Neural crest cell (in vitro differentiated cells): ENCODE measurements at regions not wholly inside any gene's neighbourhood (a gene's known extent, or its start where the extent isn't known, plus 50 kb on each side); places are given as distances from the start of the nearest gene placed in this dataset.

ENCODE experiments used
- DNase-seq: peaks from one replicate; pipeline ENCODE4 v3.0.0; 2021; ENCODE audit warnings: low read depth, mixed read lengths, low spot score
- H3K27ac Mint-ChIP-seq: one replicate; pipeline ENCODE4 v1.8.0; 2021; ENCODE audit warnings: mild to moderate bottlenecking, mixed read lengths; ENCODE audit not compliant: unreplicated experiment
- H3K27me3 Mint-ChIP-seq: 2 replicates; pipeline ENCODE4 v1.8.0; 2021; ENCODE audit warnings: low read depth, mild to moderate bottlenecking, mixed read lengths
- H3K36me3 Mint-ChIP-seq: 2 replicates; pipeline ENCODE4 v1.8.0; 2021; ENCODE audit warnings: low read depth, mild to moderate bottlenecking, mixed read lengths
- H3K4me1 Mint-ChIP-seq: 2 replicates; pipeline ENCODE4 v1.8.0; 2021; ENCODE audit warnings: mixed read lengths
- H3K4me3 Mint-ChIP-seq: one replicate; pipeline ENCODE4 v1.8.0; 2021; ENCODE audit warnings: mild to moderate bottlenecking, mixed read lengths
- H3K9me3 Mint-ChIP-seq: 2 replicates; pipeline ENCODE4 v1.8.0; 2021; ENCODE audit warnings: mixed read lengths
- TF ChIP-seq, protein P1 (sequence below): fragments of 200-600 bp; sonication (generic); conservative IDR thresholded peaks from 2 replicates; pipeline ENCODE4 v1.5.0; 2021; ENCODE audit warnings: antibody characterized with exemption, mild to moderate bottlenecking

DNA sequence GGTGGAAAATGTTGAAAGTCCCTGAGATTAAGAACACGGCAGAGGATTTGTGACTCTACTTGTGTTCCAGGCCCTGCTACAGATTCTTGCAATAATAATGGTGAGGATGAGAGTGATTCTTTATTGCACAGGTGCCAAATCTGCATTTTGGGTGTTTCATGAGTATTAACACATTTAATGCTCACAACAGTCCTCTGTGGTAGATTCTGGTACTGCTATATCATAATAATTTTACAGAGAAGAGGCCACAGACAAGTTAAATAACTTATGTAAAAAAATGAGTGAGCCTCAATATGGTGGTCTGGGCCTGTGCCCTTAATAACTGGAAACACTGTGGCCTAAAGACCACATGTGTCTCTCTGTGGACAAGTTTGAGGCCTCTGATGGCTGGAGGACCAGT, 124.3 kb downstream of the C4orf33 start:
- no peak overlapping the region for H3K4me3 Mint-ChIP-seq
- H3K9me3 Mint-ChIP-seq, result no peaks in the 10 kb centered on the region
- H3K27ac Mint-ChIP-seq, result no peak overlapping the region
- no peaks in the 10 kb centered on the region for H3K36me3 Mint-ChIP-seq
- no peaks in the 10 kb centered on the region for H3K27me3 Mint-ChIP-seq
- no peak for DNase-seq
- peaks cover 4% of the 10 kb centered on the region for H3K4me1 Mint-ChIP-seq
- TF ChIP-seq, protein P1, sequence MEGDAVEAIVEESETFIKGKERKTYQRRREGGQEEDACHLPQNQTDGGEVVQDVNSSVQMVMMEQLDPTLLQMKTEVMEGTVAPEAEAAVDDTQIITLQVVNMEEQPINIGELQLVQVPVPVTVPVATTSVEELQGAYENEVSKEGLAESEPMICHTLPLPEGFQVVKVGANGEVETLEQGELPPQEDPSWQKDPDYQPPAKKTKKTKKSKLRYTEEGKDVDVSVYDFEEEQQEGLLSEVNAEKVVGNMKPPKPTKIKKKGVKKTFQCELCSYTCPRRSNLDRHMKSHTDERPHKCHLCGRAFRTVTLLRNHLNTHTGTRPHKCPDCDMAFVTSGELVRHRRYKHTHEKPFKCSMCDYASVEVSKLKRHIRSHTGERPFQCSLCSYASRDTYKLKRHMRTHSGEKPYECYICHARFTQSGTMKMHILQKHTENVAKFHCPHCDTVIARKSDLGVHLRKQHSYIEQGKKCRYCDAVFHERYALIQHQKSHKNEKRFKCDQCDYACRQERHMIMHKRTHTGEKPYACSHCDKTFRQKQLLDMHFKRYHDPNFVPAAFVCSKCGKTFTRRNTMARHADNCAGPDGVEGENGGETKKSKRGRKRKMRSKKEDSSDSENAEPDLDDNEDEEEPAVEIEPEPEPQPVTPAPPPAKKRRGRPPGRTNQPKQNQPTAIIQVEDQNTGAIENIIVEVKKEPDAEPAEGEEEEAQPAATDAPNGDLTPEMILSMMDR, result no peak

DNA sequence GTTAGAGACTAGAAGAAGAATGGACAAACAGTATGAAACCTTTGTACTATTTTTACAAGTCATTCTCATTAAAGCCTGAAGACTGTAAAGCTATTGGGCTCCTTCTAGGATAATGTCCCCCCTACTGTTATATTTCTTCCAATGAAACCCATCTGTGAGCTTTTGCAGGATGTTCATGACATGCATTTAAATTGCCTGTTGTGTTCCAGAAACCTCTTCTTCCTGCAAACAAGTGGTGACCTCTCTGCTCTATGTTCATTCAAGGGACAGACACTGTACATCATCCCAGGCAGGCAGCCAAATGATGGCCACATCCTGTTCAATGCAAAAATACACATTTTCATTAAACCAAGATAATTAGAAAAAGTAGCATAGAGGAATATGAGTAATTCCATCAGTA, 128.0 kb downstream of the C4orf33 start:
- no peak overlapping the region for H3K4me3 Mint-ChIP-seq
- no peaks in the 10 kb centered on the region for H3K9me3 Mint-ChIP-seq
- no peak overlapping the region for H3K27ac Mint-ChIP-seq
- DNase-seq, result no peak
- peaks cover 4% of the 10 kb centered on the region for H3K4me1 Mint-ChIP-seq
- H3K36me3 Mint-ChIP-seq, result no peaks in the 10 kb centered on the region
- TF ChIP-seq, protein P1, result no peak
- no peaks in the 10 kb centered on the region for H3K27me3 Mint-ChIP-seq

DNA sequence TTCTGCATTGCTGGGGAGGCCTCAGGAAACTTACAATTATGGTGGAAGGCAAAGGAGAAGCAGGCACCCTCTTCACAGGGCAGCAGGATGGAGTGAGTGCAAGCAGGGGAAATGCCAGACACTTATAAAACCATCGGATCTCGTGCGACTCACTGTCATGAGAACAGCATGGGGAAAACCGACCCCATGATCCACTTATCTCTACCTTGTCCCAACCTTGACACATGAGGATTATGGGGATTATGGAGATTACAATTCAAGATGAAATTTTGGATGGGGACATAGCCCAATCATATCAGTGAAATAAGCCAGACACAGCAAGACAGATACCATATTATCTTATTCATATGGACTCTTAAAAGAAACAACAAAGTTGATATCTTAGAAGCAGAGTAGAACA, 134.9 kb downstream of the C4orf33 start:
- TF ChIP-seq, protein P1, result no peak
- Mint-ChIP-seq H3K36me3 (no peaks in the 10 kb centered on the region), H3K4me1 (no peaks in the 10 kb centered on the region), H3K27me3 (no peaks in the 10 kb centered on the region), H3K4me3 (no peak overlapping the region), H3K27ac (no peak overlapping the region), H3K9me3 (no peaks in the 10 kb centered on the region)
- DNase-seq, result no peak

DNA sequence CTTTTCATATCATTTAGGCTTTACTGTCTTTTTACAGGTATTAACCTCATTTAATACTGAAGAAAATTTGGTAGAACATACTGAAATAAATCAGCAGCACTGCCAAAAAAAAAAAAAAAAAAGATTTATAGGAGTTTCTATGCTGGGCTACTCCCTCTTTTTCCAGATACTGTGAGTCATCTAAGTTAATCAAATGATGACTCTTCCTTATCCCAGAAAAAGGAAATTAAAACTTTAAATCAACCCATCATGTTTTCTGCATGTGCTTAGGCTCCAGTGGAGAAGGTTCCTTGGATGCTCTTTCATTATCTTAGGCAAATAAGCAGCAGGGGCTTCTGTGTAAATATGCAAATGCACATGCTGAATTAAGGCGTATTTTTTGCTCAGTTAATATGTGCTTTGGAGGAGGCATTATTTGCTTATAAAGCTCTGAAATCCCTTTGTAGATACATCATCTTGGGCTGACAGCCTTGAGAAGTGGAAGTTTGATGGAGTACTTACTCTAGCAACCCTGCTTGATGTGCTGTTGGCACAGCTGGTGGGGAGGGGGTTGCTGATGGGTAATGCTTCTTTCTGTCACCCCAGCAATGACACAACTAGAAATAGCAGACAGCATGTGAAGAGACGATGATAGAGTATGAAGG, 136.1 kb downstream of the C4orf33 start:
- no peak for DNase-seq
- Mint-ChIP-seq H3K4me3 (no peak overlapping the region), H3K27ac (no peak overlapping the region), H3K27me3 (no peaks in the 10 kb centered on the region), H3K9me3 (no peaks in the 10 kb centered on the region), H3K4me1 (no peaks in the 10 kb centered on the region), H3K36me3 (no peaks in the 10 kb centered on the region)
- TF ChIP-seq, protein P1, result no peak

DNA sequence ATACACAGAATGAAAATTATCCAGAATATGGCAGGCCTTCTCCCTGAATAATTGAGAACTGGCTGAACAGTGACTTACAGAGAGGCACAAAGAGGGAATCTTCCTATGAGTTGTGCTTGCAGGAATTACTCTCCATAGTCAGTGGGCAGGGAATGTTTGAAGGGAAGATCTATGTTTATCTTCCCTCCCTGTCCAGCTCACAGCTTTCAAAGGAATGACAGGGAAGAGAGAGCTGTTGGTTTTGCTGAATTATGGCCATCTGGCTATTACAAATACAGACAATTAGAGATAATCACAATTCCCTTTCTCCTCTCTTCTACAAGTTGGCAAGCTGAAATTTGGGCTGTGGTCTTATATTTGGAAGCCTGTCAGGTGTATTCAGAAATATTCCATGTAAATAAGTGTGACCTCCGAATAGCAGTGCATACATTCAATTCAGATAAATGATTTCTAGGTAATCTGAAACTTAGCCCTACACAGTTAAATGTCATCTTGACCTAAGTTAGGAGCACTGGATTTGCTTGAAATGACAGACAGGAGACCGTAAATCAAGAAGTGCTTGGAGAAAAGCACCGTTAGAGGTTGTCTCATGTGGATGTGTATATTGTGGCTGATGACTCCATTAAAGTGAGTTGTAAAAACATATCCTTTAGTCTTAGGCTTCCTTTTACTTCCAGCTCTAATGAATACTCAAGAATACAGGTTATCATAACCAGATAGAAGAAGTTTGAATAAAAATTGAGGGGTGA, 136.8 kb downstream of the C4orf33 start:
- Mint-ChIP-seq H3K4me3 (no peak overlapping the region), H3K4me1 (no peaks in the 10 kb centered on the region), H3K27me3 (no peaks in the 10 kb centered on the region), H3K9me3 (no peaks in the 10 kb centered on the region), H3K36me3 (no peaks in the 10 kb centered on the region), H3K27ac (no peak overlapping the region)
- TF ChIP-seq, protein P1, result no peak
- no peak for DNase-seq
